Loucy (cell line): ENCODE measurements at regions not wholly inside any gene's neighbourhood (a gene's known extent, or its start where the extent isn't known, plus 50 kb on each side); places are given as distances from the start of the nearest gene placed in this dataset.

Source experiments
- H2AFZ ChIP-seq: fragments of 200-600 bp; sonication (generic); 2 replicates; pipeline ENCODE4 v1.6.0; 2016; ENCODE audit warnings: antibody characterized with exemption, mild to moderate bottlenecking, low read length, moderate library complexity
- H3F3A ChIP-seq: fragments of 200-600 bp; 2 replicates; pipeline ENCODE4 v1.6.0; 2016; ENCODE audit warnings: antibody characterized with exemption, low read depth, mild to moderate bottlenecking
- H3K27me3 ChIP-seq: fragments of 200-600 bp; sonication (generic); 2 replicates; pipeline ENCODE4 v1.6.1; 2014; ENCODE audit warnings: low read length, mild to moderate bottlenecking; ENCODE audit not compliant: insufficient read depth, poor library complexity, severe bottlenecking
- H3K36me3 ChIP-seq: fragments of 200-600 bp; sonication (generic); 2 replicates; pipeline ENCODE4 v1.6.1; 2016; ENCODE audit warnings: low read length; ENCODE audit not compliant: insufficient read depth
- H3K4me1 ChIP-seq: fragments of 200-600 bp; sonication (generic); 2 replicates; pipeline ENCODE4 v1.5.1; 2014; ENCODE audit warnings: low read length, mild to moderate bottlenecking; ENCODE audit not compliant: insufficient read depth, poor library complexity, severe bottlenecking
- H3K4me2 ChIP-seq: fragments of 200-600 bp; sonication (generic); 2 replicates; pipeline ENCODE4 v1.6.0; 2014; ENCODE audit warnings: antibody characterized with exemption, low read length, low read depth, mild to moderate bottlenecking; ENCODE audit not compliant: poor library complexity, severe bottlenecking
- H3K4me3 ChIP-seq: fragments of 200-600 bp; sonication (generic); 2 replicates; pipeline ENCODE4 v1.5.1; 2014; ENCODE audit warnings: low read length, mild to moderate bottlenecking, mixed read lengths; ENCODE audit not compliant: poor library complexity, severe bottlenecking
- H3K79me2 ChIP-seq: fragments of 200-600 bp; sonication (generic); 2 replicates; pipeline ENCODE4 v1.6.1; 2014; ENCODE audit warnings: low read length; ENCODE audit not compliant: insufficient read depth
- H3K9ac ChIP-seq: fragments of 200-600 bp; sonication (generic); 2 replicates; pipeline ENCODE4 v1.6.0; 2014; ENCODE audit warnings: mild to moderate bottlenecking, low read depth, low read length, moderate library complexity; ENCODE audit not compliant: poor library complexity, severe bottlenecking
- H3K9me2 ChIP-seq: fragments of 200-600 bp; sonication (generic); replicated peaks from 2 replicates; pipeline ENCODE4 v1.6.1; 2016; ENCODE audit warnings: low read depth, low read length, mixed read lengths
- H3K9me3 ChIP-seq: fragments of 200-600 bp; sonication (generic); 2 replicates; pipeline ENCODE4 v1.6.1; 2014; ENCODE audit warnings: mild to moderate bottlenecking, antibody characterized with exemption, low read length, low read depth; ENCODE audit not compliant: insufficient read depth
- H4K20me1 ChIP-seq: fragments of 200-600 bp; sonication (generic); 2 replicates; pipeline ENCODE4 v1.6.0; 2014; ENCODE audit warnings: antibody characterized with exemption, low read length, mild to moderate bottlenecking; ENCODE audit not compliant: insufficient read depth, poor library complexity, severe bottlenecking
- EZH2phosphoT487 ChIP-seq: fragments of 200-600 bp; IDR thresholded peaks from 2 replicates; pipeline ENCODE4 v1.6.1; 2018; ENCODE audit warnings: antibody characterized with exemption, mild to moderate bottlenecking, moderate library complexity, borderline replicate concordance
- TF ChIP-seq, protein P1 (sequence below): fragments of 200-600 bp; sonication (generic); conservative IDR thresholded peaks from 2 replicates; pipeline ENCODE4 v1.5.1; 2014; ENCODE audit warnings: mild to moderate bottlenecking, antibody characterized with exemption, low read length

DNA sequence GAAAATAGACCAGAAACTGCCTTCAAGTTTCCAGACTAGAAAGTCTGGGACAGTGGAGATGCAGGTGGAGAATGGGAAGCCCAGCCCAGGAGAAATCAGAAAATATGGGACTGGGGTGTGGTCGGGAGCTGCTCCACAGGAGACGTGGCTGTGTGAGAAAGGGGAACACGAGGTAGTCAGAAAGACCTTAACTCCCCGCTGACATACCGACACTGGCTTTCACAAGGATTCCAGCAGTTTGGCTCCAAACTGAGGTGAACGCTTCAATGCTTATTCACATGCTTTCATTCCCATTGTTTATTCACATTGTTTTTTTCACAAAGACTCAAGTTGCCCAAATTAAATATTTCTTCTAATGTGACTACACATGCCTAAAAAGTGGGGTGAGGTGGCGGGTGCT is 111.5 kb upstream of the SLCO3A1 start:
- Histone ChIP-seq H3F3A (no peaks in the 10 kb centered on the region), H3K9me3 (no peaks in the 10 kb centered on the region), H3K4me3 (no peak overlapping the region), H3K4me1 (no peaks in the 10 kb centered on the region), H3K9ac (no peak overlapping the region), H3K4me2 (no peak overlapping the region), H3K27me3 (no peaks in the 10 kb centered on the region), H3K9me2 (no peaks in the 10 kb centered on the region), H3K36me3 (no peaks in the 10 kb centered on the region), H4K20me1 (no peaks in the 10 kb centered on the region), H2AFZ (no peak overlapping the region), H3K79me2 (no peaks in the 10 kb centered on the region)
- TF ChIP-seq EZH2phosphoT487: no peak
- TF ChIP-seq, protein P1, sequence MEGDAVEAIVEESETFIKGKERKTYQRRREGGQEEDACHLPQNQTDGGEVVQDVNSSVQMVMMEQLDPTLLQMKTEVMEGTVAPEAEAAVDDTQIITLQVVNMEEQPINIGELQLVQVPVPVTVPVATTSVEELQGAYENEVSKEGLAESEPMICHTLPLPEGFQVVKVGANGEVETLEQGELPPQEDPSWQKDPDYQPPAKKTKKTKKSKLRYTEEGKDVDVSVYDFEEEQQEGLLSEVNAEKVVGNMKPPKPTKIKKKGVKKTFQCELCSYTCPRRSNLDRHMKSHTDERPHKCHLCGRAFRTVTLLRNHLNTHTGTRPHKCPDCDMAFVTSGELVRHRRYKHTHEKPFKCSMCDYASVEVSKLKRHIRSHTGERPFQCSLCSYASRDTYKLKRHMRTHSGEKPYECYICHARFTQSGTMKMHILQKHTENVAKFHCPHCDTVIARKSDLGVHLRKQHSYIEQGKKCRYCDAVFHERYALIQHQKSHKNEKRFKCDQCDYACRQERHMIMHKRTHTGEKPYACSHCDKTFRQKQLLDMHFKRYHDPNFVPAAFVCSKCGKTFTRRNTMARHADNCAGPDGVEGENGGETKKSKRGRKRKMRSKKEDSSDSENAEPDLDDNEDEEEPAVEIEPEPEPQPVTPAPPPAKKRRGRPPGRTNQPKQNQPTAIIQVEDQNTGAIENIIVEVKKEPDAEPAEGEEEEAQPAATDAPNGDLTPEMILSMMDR: no peak

DNA sequence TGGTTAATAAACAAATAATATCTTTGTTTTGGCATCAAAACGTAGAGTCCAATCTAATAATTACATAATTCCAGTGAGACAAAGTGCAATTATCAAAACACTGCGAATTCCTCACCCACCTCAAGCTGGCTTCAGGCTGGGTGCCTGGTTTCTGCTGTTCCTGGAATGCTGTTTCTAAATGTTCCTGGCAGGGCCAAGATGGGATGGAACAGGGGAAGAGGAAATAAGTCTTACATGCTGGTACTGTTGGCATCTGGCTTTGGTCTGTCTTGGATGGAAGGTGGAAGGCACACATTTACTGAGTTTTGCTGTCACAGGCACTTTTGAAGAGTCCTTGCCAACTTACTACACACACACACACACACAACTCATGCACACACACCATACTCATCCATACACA is 101.9 kb upstream of the SLCO3A1 start:
- H3K4me3 ChIP-seq: no peak overlapping the region
- H3K9me2 ChIP-seq: no peaks in the 10 kb centered on the region
- TF ChIP-seq, protein P1: no peak
- no peak for TF ChIP-seq EZH2phosphoT487
- H3K9ac ChIP-seq: no peak overlapping the region
- no peak overlapping the region for H2AFZ ChIP-seq
- H3K4me1 ChIP-seq: no peaks in the 10 kb centered on the region
- H3K27me3 ChIP-seq: no peaks in the 10 kb centered on the region
- H3K79me2 ChIP-seq: no peaks in the 10 kb centered on the region
- H3K9me3 ChIP-seq: peaks cover 3% of the 10 kb centered on the region; the same call in 1 of the 2 replicates
- no peak overlapping the region for H3K4me2 ChIP-seq
- H3F3A ChIP-seq: no peaks in the 10 kb centered on the region
- no peaks in the 10 kb centered on the region for H4K20me1 ChIP-seq
- H3K36me3 ChIP-seq: no peaks in the 10 kb centered on the region

DNA sequence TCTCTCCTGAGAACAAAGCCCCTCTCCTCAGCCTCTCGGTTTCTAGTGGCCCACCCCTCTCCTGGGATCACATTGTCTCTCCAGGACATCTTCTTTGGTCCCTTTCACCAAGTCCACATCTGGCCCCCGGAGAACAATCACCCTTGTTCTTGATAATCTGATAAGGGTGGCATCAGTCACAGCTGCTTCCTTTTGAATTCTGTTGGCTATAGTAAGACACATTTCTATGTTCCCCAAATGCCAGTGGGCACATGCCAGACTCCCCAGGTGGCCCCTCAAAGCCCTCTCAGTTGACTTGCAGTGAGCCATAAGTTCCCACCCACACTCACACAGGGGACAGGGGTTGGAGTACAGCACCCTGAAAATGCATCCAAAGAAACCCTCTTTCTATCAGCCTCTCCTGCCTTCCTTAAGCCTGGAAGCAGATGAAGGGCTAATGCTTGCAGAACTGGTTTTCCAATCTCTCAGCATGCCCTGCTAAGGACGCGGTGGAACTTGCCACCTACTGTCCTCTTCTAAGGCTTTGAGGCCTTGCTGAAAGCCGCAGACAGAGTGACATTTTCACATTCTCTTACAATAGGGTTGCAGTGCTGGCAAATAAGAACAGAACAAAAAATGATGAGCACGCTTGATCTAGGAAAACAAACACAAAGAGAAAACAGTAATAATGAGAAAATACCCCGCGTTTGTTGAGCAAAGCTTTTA is 101.3 kb upstream of the SLCO3A1 start:
- Histone ChIP-seq H4K20me1 (no peaks in the 10 kb centered on the region), H3K36me3 (no peaks in the 10 kb centered on the region), H3K9me3 (peaks cover 3% of the 10 kb centered on the region; the same call in 1 of the 2 replicates), H3K9me2 (no peaks in the 10 kb centered on the region), H3F3A (no peaks in the 10 kb centered on the region), H2AFZ (no peak overlapping the region), H3K9ac (no peak overlapping the region), H3K4me2 (no peak overlapping the region), H3K4me3 (no peak overlapping the region), H3K4me1 (no peaks in the 10 kb centered on the region), H3K27me3 (no peaks in the 10 kb centered on the region), H3K79me2 (no peaks in the 10 kb centered on the region)
- TF ChIP-seq, protein P1: no peak
- no peak for TF ChIP-seq EZH2phosphoT487
